Large intestine (tissue), 3 donors: ENCODE measurements at regions not wholly inside any gene's neighbourhood (a gene's known extent, or its start where the extent isn't known, plus 50 kb on each side); places are given as distances from the start of the nearest gene placed in this dataset.

Source experiments
- DNase-seq, 2 donors: peaks; one replicate each; pipeline versions ENCODE4 v3.0.0 to v3.0.0-alpha.2; 2013
- H3K27ac ChIP-seq: one replicate; pipeline ENCODE4 v1.5.1; 2013; ENCODE audit warnings: low read length
- H3K27me3 ChIP-seq: 2 replicates; pipeline ENCODE4 v1.6.1; 2013; ENCODE audit warnings: low read length; ENCODE audit not compliant: control insufficient read depth, insufficient read depth
- H3K36me3 ChIP-seq: 2 replicates; pipeline ENCODE4 v1.6.1; 2013; ENCODE audit warnings: low read length; ENCODE audit not compliant: control insufficient read depth, insufficient read depth
- H3K4me1 ChIP-seq: one replicate; pipeline ENCODE4 v1.6.1; 2013; ENCODE audit warnings: low read length; ENCODE audit not compliant: control insufficient read depth, insufficient read depth
- H3K4me3 ChIP-seq: one replicate; pipeline ENCODE4 v1.5.1; 2013; ENCODE audit warnings: low read length
- H3K9me3 ChIP-seq: one replicate; pipeline ENCODE4 v1.6.1; 2013; ENCODE audit warnings: mild to moderate bottlenecking, low read depth, low read length, moderate library complexity; ENCODE audit not compliant: control insufficient read depth
- WGBS: methylation state at CpG from one replicate; pipeline ENCODE4 v1.1.5; 2013; ENCODE audit warnings: low lambda C conversion rate; ENCODE audit not compliant: insufficient coverage; 5-methylcytosine and 5-hydroxymethylcytosine counted together

DNA sequence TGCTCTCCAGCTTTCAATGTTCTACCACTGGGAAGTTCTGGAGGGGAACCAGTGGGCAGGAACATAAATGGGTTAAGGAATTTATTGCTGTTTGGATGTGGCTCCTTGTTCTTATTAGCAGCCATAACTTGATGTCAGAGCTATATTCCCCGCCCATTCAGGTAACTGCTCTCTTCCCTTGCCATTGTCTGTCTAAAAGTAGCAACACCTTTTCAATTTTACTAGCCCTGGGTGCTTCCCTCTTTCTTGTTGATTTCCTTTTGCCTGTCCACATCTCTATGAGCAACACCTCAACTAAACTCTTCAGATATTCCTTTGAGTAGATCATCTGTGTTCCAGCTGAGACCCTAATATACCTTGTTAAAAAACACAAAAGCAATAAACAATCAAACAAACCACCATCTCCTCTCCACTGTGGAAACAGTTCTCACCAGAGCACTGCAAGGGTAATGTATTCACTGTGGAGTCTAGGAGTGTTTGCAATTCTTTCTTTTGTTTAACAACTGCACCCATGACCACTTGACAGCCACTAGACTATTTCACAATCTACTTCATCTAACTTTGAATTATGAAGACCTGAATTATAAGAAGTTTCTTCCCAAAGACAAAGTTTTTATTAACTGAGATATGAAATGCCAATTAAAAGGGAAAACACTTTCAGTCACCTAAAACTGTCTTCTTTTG is 436.7 kb downstream of the IPMK start:
- H3K27me3 ChIP-seq: no peaks in the 10 kb centered on the region
- WGBS: no CpG with 5 or more reads among the region's 1 CpG
- no peaks in the 10 kb centered on the region for H3K4me1 ChIP-seq
- H3K9me3 ChIP-seq: no peaks in the 10 kb centered on the region
- no peaks in the 10 kb centered on the region for H3K36me3 ChIP-seq
- H3K4me3 ChIP-seq: no peak overlapping the region
- no peak overlapping the region for H3K27ac ChIP-seq
- DNase-seq: no peak

DNA sequence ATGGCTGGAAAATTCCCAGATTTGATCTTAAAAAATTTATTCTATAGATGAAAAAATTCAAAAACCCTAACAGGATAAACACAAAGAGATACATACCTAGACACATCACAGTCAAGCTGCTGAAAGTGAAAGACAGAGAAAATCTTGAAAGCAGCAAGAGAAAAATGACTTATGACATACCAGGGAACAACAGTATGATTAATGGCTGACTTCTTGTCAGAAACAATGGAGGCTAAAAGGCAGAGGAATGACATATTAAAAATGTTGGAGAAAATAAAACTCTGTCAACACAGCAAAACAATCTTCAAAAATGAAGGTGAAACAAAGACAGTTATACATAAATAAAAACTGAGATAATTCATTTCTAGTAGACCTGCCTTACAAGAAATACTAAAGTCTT is 442.7 kb downstream of the IPMK start:
- DNase-seq: no peak
- Histone ChIP-seq H3K4me1 (peaks cover 7% of the 10 kb centered on the region), H3K27me3 (no peaks in the 10 kb centered on the region), H3K4me3 (no peak overlapping the region), H3K27ac (no peak overlapping the region), H3K9me3 (no peaks in the 10 kb centered on the region), H3K36me3 (no peaks in the 10 kb centered on the region)

DNA sequence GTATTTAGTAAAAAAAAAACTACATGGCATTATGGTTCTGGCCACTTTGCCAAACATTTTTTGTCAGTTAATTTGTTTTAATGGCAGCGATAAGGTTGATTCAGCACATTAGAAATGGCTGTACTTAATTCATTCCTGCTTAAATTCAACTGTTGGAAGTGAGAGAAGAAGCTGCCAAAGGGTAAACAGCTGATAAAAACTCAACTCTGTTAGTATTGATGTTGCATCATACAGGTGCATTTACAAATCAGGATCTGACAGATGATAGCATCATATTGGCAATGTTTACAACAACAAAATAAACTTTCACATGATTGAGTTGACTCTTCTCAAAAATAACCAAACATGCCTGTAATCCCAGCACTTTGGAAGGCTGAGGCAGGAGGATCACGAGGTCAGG is 444.3 kb downstream of the IPMK start:
- Histone ChIP-seq H3K36me3 (no peaks in the 10 kb centered on the region), H3K27ac (no peak overlapping the region), H3K4me3 (no peak overlapping the region), H3K4me1 (peaks cover 7% of the 10 kb centered on the region), H3K27me3 (no peaks in the 10 kb centered on the region), H3K9me3 (peaks cover 2% of the 10 kb centered on the region)
- no CpG with 5 or more reads among the region's 2 CpGs for WGBS
- DNase-seq: no peak

DNA sequence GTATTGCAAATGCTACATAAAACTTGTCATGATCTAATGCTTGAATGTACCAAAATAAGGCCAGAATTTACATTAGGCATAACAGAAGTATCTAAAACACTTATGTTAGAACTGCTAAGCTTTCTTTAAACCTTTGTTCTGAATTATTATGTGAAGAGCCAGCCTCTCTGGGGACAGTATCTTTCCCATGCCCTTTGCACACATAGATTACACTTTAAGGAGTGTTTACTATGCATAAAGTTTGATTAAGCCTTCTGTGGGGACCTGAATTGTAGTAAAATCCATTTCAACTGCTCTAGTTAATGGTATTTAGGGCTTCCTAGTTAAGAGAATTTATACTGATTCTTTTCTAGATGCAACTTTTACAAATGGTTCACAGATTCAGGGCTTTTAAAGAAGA is 444.7 kb downstream of the IPMK start:
- peak; percentile 20 to 49 for DNase-seq
- Histone ChIP-seq H3K9me3 (peaks cover 2% of the 10 kb centered on the region), H3K36me3 (no peaks in the 10 kb centered on the region)

DNA sequence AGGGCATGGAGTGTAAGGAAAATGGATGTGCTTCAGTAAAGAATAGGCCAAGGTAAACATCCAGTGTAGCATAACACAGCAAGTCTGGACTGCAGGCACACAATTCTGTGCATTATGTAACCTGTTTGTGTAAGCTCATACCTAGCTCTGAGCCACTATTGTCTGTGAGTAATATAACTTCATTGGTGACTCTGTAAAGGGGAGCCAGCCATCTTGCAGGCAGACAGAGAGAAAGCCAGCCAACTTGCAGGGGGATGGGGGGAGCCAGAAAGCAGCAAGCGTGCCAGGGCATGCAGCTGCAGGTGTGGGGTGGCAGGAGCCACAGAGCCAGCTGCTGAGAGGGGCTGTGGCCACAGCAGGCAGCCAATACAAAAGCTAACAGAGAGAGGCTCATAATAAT is 449.2 kb downstream of the IPMK start:
- peaks cover 7% of the 10 kb centered on the region for H3K4me1 ChIP-seq
- peaks cover 2% of the 10 kb centered on the region for H3K9me3 ChIP-seq
- DNase-seq: no peak
- H3K4me3 ChIP-seq: no peak overlapping the region
- WGBS: no CpG with 5 or more reads among the region's 1 CpG
- H3K27me3 ChIP-seq: no peaks in the 10 kb centered on the region
- H3K27ac ChIP-seq: no peak overlapping the region
- no peaks in the 10 kb centered on the region for H3K36me3 ChIP-seq

More for the DNA sequence above, 444.7 kb downstream of the IPMK start:
- H3K4me1 ChIP-seq: peaks cover 7% of the 10 kb centered on the region
- no peak overlapping the region for H3K4me3 ChIP-seq
- H3K27me3 ChIP-seq: no peaks in the 10 kb centered on the region
- H3K27ac ChIP-seq: peak overlapping the region; percentile 3

DNA sequence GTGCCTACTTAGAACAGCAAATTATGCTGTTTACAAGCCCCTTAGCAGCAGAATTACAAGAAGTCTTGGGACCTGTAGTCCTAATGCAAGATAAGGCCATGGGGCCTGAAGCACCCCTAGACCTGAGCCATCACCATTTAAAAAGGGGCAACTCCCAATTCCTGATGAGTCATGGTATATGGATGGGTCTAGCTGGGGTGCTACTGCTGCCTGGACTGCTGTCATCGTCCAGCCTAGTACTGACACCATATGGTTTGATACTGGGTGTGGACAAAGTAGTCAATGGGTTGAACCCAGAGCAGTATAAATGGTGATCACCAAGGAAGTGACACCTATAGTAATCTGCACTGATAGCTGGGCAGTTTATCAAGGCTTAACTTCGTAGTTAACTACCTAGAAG is 450.0 kb downstream of the IPMK start:
- DNase-seq: no peak
- peaks cover 7% of the 10 kb centered on the region for H3K4me1 ChIP-seq
- no peaks in the 10 kb centered on the region for H3K36me3 ChIP-seq
- H3K4me3 ChIP-seq: no peak overlapping the region
- H3K27me3 ChIP-seq: no peaks in the 10 kb centered on the region
- WGBS: no CpG with 5 or more reads among the region's 2 CpGs
- peaks cover 2% of the 10 kb centered on the region for H3K9me3 ChIP-seq
- no peak overlapping the region for H3K27ac ChIP-seq

DNA sequence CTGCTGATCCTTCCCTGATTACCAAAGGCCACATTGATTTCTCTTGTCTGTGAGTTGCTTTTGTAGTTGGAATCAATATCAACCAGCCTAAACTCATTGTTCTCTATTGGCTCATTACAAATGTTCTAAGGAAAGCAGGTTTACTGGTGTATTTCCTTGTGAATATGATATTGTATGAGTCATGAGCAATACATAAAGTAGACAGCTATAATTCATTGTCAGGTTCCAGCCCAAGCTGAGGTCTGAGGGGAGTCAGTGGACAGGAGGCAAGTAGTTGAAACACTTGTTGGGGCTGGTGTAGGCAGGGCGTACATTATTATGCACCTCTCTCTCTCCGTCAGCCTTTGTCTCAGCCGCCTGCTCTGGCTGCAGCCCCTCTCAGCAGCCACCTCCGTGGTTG is 451.7 kb downstream of the IPMK start:
- Histone ChIP-seq H3K4me1 (no peaks in the 10 kb centered on the region), H3K4me3 (no peak overlapping the region), H3K27ac (no peak overlapping the region), H3K36me3 (no peaks in the 10 kb centered on the region), H3K27me3 (no peaks in the 10 kb centered on the region), H3K9me3 (peaks cover 2% of the 10 kb centered on the region)
- no CpG with 5 or more reads among the region's 4 CpGs for WGBS
- DNase-seq: no peak

DNA sequence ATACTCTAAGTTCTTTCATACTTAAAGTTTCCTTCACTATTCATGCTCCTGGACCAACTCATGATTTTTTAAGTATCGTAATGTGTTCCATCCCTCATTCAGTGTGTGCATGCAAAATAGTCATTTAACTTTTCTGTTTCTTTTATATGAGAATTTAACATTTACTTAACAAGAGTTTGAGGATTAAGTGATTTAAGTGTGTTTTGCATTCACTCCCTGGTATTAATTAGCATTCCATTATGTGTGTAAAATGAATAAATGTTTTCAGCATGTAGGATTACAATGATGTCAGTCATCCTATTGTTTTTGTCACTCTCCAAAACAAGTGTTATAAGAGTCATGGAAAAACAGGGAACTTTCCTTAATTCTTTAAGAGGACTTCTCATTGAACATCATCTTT is 457.7 kb downstream of the IPMK start:
- no peaks in the 10 kb centered on the region for H3K36me3 ChIP-seq
- no peak overlapping the region for H3K27ac ChIP-seq
- H3K27me3 ChIP-seq: no peaks in the 10 kb centered on the region
- no peak for DNase-seq
- no peak overlapping the region for H3K4me3 ChIP-seq
- WGBS: no CpG with 5 or more reads among the region's 1 CpG
- no peaks in the 10 kb centered on the region for H3K9me3 ChIP-seq
- no peaks in the 10 kb centered on the region for H3K4me1 ChIP-seq

DNA sequence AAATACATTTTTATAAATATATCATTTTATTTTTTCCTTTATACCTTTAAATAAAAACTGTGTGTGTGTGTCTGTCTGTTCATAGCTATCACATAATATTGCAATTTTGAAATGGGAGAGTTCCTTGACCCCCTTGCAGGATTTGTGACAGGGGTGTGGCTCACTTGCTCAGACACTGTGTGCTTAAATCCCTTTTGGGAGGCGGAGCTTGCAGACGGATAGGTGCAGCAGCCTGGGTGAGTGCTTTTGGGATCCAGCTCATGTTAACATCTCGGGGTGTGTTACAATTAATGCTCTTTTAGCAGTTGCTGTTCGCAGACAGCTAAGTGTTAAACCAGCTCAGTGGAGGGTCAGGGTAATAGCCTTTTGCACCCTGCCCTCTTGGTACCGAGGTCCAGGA is 459.8 kb downstream of the IPMK start:
- Histone ChIP-seq H3K9me3 (no peaks in the 10 kb centered on the region), H3K4me3 (no peak overlapping the region), H3K27me3 (no peaks in the 10 kb centered on the region), H3K4me1 (no peaks in the 10 kb centered on the region), H3K27ac (no peak overlapping the region), H3K36me3 (no peaks in the 10 kb centered on the region)
- no peak for DNase-seq
- no CpG with 5 or more reads among the region's 5 CpGs for WGBS

DNA sequence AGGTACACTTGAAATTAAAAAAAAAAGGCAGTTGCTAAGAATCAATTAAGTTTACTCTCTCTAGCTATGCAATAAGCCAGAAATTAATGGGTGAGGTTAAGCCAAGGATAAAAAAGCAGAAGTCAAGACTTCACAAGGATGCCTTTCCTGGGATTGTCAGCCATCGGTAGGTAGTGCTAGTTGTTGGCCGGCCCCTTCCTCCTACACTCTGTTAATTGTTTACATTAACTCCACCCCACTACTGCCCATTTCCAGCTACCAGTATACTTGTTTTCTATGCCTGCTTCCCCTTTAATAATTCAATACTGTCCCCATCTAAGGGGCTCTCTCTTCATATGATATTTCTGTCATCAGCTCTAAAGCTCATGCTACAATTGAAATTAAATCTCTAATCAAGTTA is 461.0 kb downstream of the IPMK start:
- DNase-seq: no peak
- no peaks in the 10 kb centered on the region for H3K9me3 ChIP-seq
- no peaks in the 10 kb centered on the region for H3K4me1 ChIP-seq
- no peaks in the 10 kb centered on the region for H3K27me3 ChIP-seq
- WGBS: no CpG with 5 or more reads among the region's 2 CpGs
- no peaks in the 10 kb centered on the region for H3K36me3 ChIP-seq
- H3K4me3 ChIP-seq: no peak overlapping the region
- H3K27ac ChIP-seq: no peak overlapping the region

DNA sequence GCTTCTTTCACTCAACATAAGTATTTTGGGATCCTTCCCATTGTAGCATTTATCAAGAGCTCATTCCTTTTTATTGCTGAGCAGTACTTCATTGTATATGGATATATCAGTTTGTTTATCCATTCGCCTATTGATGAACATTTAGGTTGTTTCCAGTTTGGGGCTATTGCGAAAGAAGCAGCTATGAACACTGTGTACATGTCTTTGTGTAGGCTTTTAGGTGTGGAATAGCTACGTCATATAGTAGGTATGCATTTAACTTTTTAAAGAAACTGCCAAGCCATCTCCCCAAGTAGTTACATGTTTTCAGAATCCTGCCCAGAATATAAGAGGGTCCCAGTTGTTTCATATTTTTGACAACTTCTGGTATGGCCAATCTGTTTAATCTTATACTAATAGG is 468.1 kb downstream of the IPMK start:
- no peaks in the 10 kb centered on the region for H3K36me3 ChIP-seq
- DNase-seq: no peak
- H3K27me3 ChIP-seq: no peaks in the 10 kb centered on the region
- H3K4me3 ChIP-seq: no peak overlapping the region
- H3K4me1 ChIP-seq: no peaks in the 10 kb centered on the region
- no peaks in the 10 kb centered on the region for H3K9me3 ChIP-seq
- no CpG with 5 or more reads among the region's 3 CpGs for WGBS
- H3K27ac ChIP-seq: no peak overlapping the region
